ENCODE measurements at regions not wholly inside any gene's neighbourhood (a gene's known extent, or its start where the extent isn't known, plus 50 kb on each side); places are given as distances from the start of the nearest gene placed in this dataset.

GRCh38 chr5:98031496-98031895 is 742.0 kb upstream of the RGMB start:
- DNase-seq (ENCODE audit: low spot score) (no peak), ATAC-seq (no peak)
- H3K36me3 Mint-ChIP-seq = peaks cover 5% of the 10 kb centered on the region; the same call in 1 of the 2 replicates
- H3K4me1 Mint-ChIP-seq = no peaks in the 10 kb centered on the region
- no peak overlapping the region for H3K27ac Mint-ChIP-seq
- no peak overlapping the region for H3K4me3 Mint-ChIP-seq
- peaks cover 43% of the 10 kb centered on the region for H3K9me3 Mint-ChIP-seq
- CTCF ChIA-PET = no interaction called here
- TF ChIP-seq ATF1 (CRISPR knock-in tag; IDR thresholded peaks at IDR 0.05) (no peak), ZNF138 (CRISPR knock-in tag; conservative IDR thresholded peaks at IDR 0.05) (no peak), TEAD1 (CRISPR knock-in tag; IDR thresholded peaks at IDR 0.05) (no peak), CREB1 (CRISPR knock-in tag; IDR thresholded peaks at IDR 0.05) (no peak), PRDM15 (CRISPR knock-in tag; IDR thresholded peaks at IDR 0.05) (no peak), TCF7 (CRISPR knock-in tag; IDR thresholded peaks at IDR 0.05; ENCODE audit: low read depth) (no peak)
- H3K27me3 Mint-ChIP-seq (ENCODE audit: low read depth) = no peaks in the 10 kb centered on the region
- POLR2A ChIA-PET = no interaction called here

GRCh38 chr5:98031926-98032325 is 741.5 kb upstream of the RGMB start:
- DNase-seq (ENCODE audit: low spot score) (no peak), ATAC-seq (no peak)
- no peaks in the 10 kb centered on the region for H3K27me3 Mint-ChIP-seq (ENCODE audit: low read depth)
- no peak overlapping the region for H3K4me3 Mint-ChIP-seq
- peaks cover 5% of the 10 kb centered on the region; the same call in 1 of the 2 replicates for H3K36me3 Mint-ChIP-seq
- H3K4me1 Mint-ChIP-seq = no peaks in the 10 kb centered on the region
- ChIA-PET CTCF (no interaction called here), POLR2A (no interaction called here)
- peaks cover 43% of the 10 kb centered on the region for H3K9me3 Mint-ChIP-seq
- TF ChIP-seq JUN (CRISPR knock-in tag; IDR thresholded peaks at IDR 0.05) = no peak
- no peak for TF ChIP-seq NR3C1 (CRISPR knock-in tag; conservative IDR thresholded peaks at IDR 0.05; ENCODE audit: low read depth)
- H3K27ac Mint-ChIP-seq = no peak overlapping the region

GRCh38 chr5:98041661-98042060 is 731.8 kb upstream of the RGMB start:
- no peak for DNase-seq (ENCODE audit: low spot score)
- Mint-ChIP-seq H3K27me3 (ENCODE audit: low read depth) (peaks cover 56% of the 10 kb centered on the region), H3K9me3 (no peaks in the 10 kb centered on the region), H3K4me3 (no peak overlapping the region), H3K36me3 (no peaks in the 10 kb centered on the region), H3K27ac (no peak overlapping the region), H3K4me1 (peaks cover 19% of the 10 kb centered on the region)
- ChIA-PET CTCF (no interaction called here), POLR2A (no interaction called here)
- no peak for ATAC-seq
- TF ChIP-seq JAZF1 (CRISPR knock-in tag; IDR thresholded peaks at IDR 0.05) = no peak
- TF ChIP-seq SMAD4 (CRISPR knock-in tag; IDR thresholded peaks at IDR 0.05) = no peak
- TF ChIP-seq OVOL2 (CRISPR knock-in tag; IDR thresholded peaks at IDR 0.05; ENCODE audit: borderline replicate concordance) = no peak
- no peak for TF ChIP-seq ZNF532 (CRISPR knock-in tag; IDR thresholded peaks at IDR 0.05; ENCODE audit: borderline replicate concordance)
- no peak for TF ChIP-seq MXD4 (CRISPR knock-in tag; IDR thresholded peaks at IDR 0.05; ENCODE audit: borderline replicate concordance)
- TF ChIP-seq TEAD1 (CRISPR knock-in tag; IDR thresholded peaks at IDR 0.05) = no peak
- TF ChIP-seq CREM (CRISPR knock-in tag; IDR thresholded peaks at IDR 0.05) = no peak
- no peak for TF ChIP-seq ZNF232 (CRISPR knock-in tag; IDR thresholded peaks at IDR 0.05)
- no peak for TF ChIP-seq ATF1 (CRISPR knock-in tag; IDR thresholded peaks at IDR 0.05)
- TF ChIP-seq ZNF423 (CRISPR knock-in tag; IDR thresholded peaks at IDR 0.05) = no peak
- TF ChIP-seq ARID4B (CRISPR knock-in tag; IDR thresholded peaks at IDR 0.05; ENCODE audit: borderline replicate concordance) = no peak
- TF ChIP-seq E2F4 (CRISPR knock-in tag; IDR thresholded peaks at IDR 0.05; ENCODE audit: borderline replicate concordance, low read depth) = no peak

Measured in WTC11 (cell line).